Endothelial cell of umbilical vein (primary cell): ENCODE measurements at regions not wholly inside any gene's neighbourhood (a gene's known extent, or its start where the extent isn't known, plus 50 kb on each side); places are given as distances from the start of the nearest gene placed in this dataset.

Source experiments
- BruUV-seq: library from RNA; stranded (reverse); fragments of 400-500 nt; replicated peaks from 2 replicates; lab custom pipeline; 2021; lab: Mats Ljungman, UMichigan
- CTCF ChIA-PET: fragments of 300-600, 350-600 bp; sonication (Branson Sonifier 250); formaldehyde crosslinking; loops from one replicate; lab custom pipeline; 2021; ENCODE audit warnings: antibody characterized with exemption, inconsistent platforms; lab: Charles Lee
- POLR2A ChIA-PET: fragments of 300-600, 350-600 bp; sonication (Branson Sonifier 250); formaldehyde crosslinking; loops from one replicate; lab custom pipeline; 2021; ENCODE audit warnings: antibody characterized with exemption, inconsistent platforms; lab: Charles Lee
- DNase-seq: peaks from one replicate; pipeline ENCODE4 v3.0.0-alpha.2; 2011; ENCODE audit warnings: low read depth, low spot score
- FAIRE-seq: peaks from 2 replicates; lab custom pipeline; 2011; peaks lifted over from hg19 to GRCh38; lab: Jason Lieb, UNC
- H2AFZ ChIP-seq: 2 replicates; pipeline ENCODE4 v1.6.0; 2012; ENCODE audit warnings: low read depth, low read length, control low read depth, inconsistent platforms
- H3K27ac ChIP-seq: 2 replicates; pipeline ENCODE4 v1.5.1; 2011; ENCODE audit warnings: low read depth, mild to moderate bottlenecking, control low read depth, low read length, moderate library complexity; ENCODE audit not compliant: insufficient read depth
- H3K27me3 ChIP-seq, 2 experiments: 2 replicates each; pipeline versions ENCODE4 v1.6.0 to v1.6.1; 2011; ENCODE audit warnings: low read length in 2 of 2, mixed read lengths in 1 of 2; ENCODE audit not compliant: control insufficient read depth in 2 of 2, insufficient read depth in 2 of 2
- H3K36me3 ChIP-seq, 2 experiments: 2 replicates in 1 of 2; 3 replicates in 1 of 2; pipeline ENCODE4 v1.5.1; 2011; ENCODE audit warnings: low read length in 2 of 2, mild to moderate bottlenecking in 1 of 2, moderate library complexity in 1 of 2; ENCODE audit not compliant: control insufficient read depth in 2 of 2, insufficient read depth in 2 of 2; ENCODE audit errors: extremely low read depth in 1 of 2
- H3K4me1 ChIP-seq: 3 replicates; pipeline ENCODE4 v1.5.1; 2011; ENCODE audit warnings: mild to moderate bottlenecking, low read length; ENCODE audit not compliant: control insufficient read depth, insufficient read depth; ENCODE audit errors: extremely low read depth
- H3K4me2 ChIP-seq: 2 replicates; pipeline ENCODE4 v1.6.1; 2011; ENCODE audit warnings: low read length, control low read depth, mixed read lengths; ENCODE audit not compliant: insufficient read depth
- H3K4me3 ChIP-seq, 3 experiments: fragments of 200-600 bp in 1 of 3; sonication (generic), shearing (Covaris generic) in 1 of 3; replicated peaks in 1 of 3; 2 replicates each; pipeline ENCODE4 v1.5.1; 2011 to 2016; ENCODE audit warnings: control low read depth in 3 of 3, low read length in 3 of 3, mild to moderate bottlenecking in 2 of 3, inconsistent platforms in 1 of 3, low read depth in 1 of 3, moderate library complexity in 1 of 3; ENCODE audit not compliant: insufficient read depth in 1 of 3
- H3K79me2 ChIP-seq: 2 replicates; pipeline ENCODE4 v1.6.0; 2012; ENCODE audit warnings: low read length, inconsistent platforms; ENCODE audit not compliant: control insufficient read depth, insufficient read depth
- H3K9ac ChIP-seq: replicated peaks from 2 replicates; pipeline ENCODE3; 2011; ENCODE audit warnings: low read length, control low read depth; ENCODE audit not compliant: insufficient read depth; ENCODE audit errors: extremely low read depth
- H3K9me1 ChIP-seq: replicated peaks from 3 replicates; pipeline ENCODE4 v1.6.0; 2011; ENCODE audit warnings: mild to moderate bottlenecking, low read length; ENCODE audit not compliant: control insufficient read depth, insufficient read depth; ENCODE audit errors: extremely low read depth
- H3K9me3 ChIP-seq: replicated peaks from 2 replicates; pipeline ENCODE4 v1.5.1; 2012; ENCODE audit warnings: low read length, inconsistent platforms; ENCODE audit not compliant: control insufficient read depth, insufficient read depth
- H4K20me1 ChIP-seq: replicated peaks from 2 replicates; pipeline ENCODE3; 2011; ENCODE audit warnings: mild to moderate bottlenecking, low read length; ENCODE audit not compliant: control insufficient read depth, insufficient read depth; ENCODE audit errors: extremely low read depth
- CTCF ChIP-seq, 2 donors: IDR thresholded peaks; 1 replicate in 1 of 2; 2 replicates in 1 of 2; pipeline ENCODE4 v1.5.1; 2011; ENCODE audit warnings: low read length in 2 of 2, mild to moderate bottlenecking in 2 of 2, moderate library complexity in 2 of 2, control low read depth in 1 of 2, inconsistent platforms in 1 of 2, low read depth in 1 of 2; ENCODE audit not compliant: insufficient read depth in 1 of 2; ENCODE audit errors: extremely low read depth in 1 of 2
- EZH2 ChIP-seq: IDR thresholded peaks from 2 replicates; pipeline ENCODE4 v1.6.1; 2012; ENCODE audit warnings: borderline replicate concordance, low read depth, mild to moderate bottlenecking, moderate library complexity, low read length, inconsistent platforms; ENCODE audit not compliant: severe bottlenecking
- FOS ChIP-seq: IDR thresholded peaks from 2 replicates; pipeline ENCODE4 v1.6.1; 2011; ENCODE audit warnings: mild to moderate bottlenecking, low read length, moderate library complexity, borderline replicate concordance; ENCODE audit not compliant: insufficient read depth
- GATA2 ChIP-seq: IDR thresholded peaks from 2 replicates; pipeline ENCODE4 v1.7.0; 2011; ENCODE audit warnings: low read depth, mild to moderate bottlenecking, moderate library complexity, mixed read lengths, low read length; ENCODE audit not compliant: insufficient read length, insufficient read depth
- JUN ChIP-seq: IDR thresholded peaks from 2 replicates; pipeline ENCODE4 v1.6.1; 2011; ENCODE audit warnings: borderline replicate concordance, low read depth; ENCODE audit not compliant: insufficient read length, insufficient read depth
- MAX ChIP-seq: IDR thresholded peaks from 2 replicates; pipeline ENCODE4 v1.6.1; 2011; ENCODE audit not compliant: insufficient read depth, insufficient read length
- MYC ChIP-seq: IDR thresholded peaks from one replicate; pipeline ENCODE4 v1.6.1; 2011; ENCODE audit warnings: mild to moderate bottlenecking, low read depth, low read length
- POLR2A ChIP-seq: IDR thresholded peaks from 2 replicates; pipeline ENCODE4 v1.6.1; 2012; ENCODE audit warnings: low read depth, mild to moderate bottlenecking, control low read depth, low read length
- POLR2AphosphoS5 ChIP-seq: IDR thresholded peaks from 2 replicates; pipeline ENCODE4 v1.6.1; 2012; ENCODE audit warnings: low read depth, mild to moderate bottlenecking, control low read depth, low read length, moderate library complexity; ENCODE audit not compliant: insufficient read depth
- dilution Hi-C: fragments of 300-500 bp; cut with MboI; formaldehyde crosslinking; loops from one replicate; pipeline ENCODE4 v1.15.0; 2019; ENCODE audit warnings: low sequenced_read_pairs; ENCODE audit not compliant: extremely low pct_ligation_motif_present
- intact Hi-C: fragments of 100-400 bp; cut with micrococcal nuclease; formaldehyde crosslinking; loops from one replicate; pipeline ENCODE4 v1.10.0; 2022

- TF ChIP-seq FOS (no peak), GATA2 (no peak), MAX (no peak), POLR2A (no peak), POLR2AphosphoS5 (no peak), EZH2 (no peak), JUN (no peak), MYC (no peak), CTCF (IDR thresholded peaks at IDR 0.05; ENCODE audit: extremely low read depth in 1 of 2, insufficient read depth in 1 of 2, low read depth in 1 of 2, low read length in 2 of 2) (no peak)
- Histone ChIP-seq H3K27ac (no peak overlapping the region), H3K36me3 (no peaks in the 10 kb centered on the region), H3K27me3 (peaks cover 0 to 4% of the 10 kb centered on the region in 2 experiments), H4K20me1 (no peaks in the 10 kb centered on the region), H3K4me3 (no peak overlapping the region), H3K9me3 (no peaks in the 10 kb centered on the region), H3K79me2 (no peaks in the 10 kb centered on the region), H3K4me2 (no peak overlapping the region), H3K9ac (no peak overlapping the region), H2AFZ (no peak overlapping the region), H3K4me1 (peaks cover 10% of the 10 kb centered on the region), H3K9me1 (no peaks in the 10 kb centered on the region)
- ChIA-PET POLR2A (no interaction called here), CTCF (no interaction called here)
- dilution Hi-C loops: no loop called here
- intact Hi-C loops: no loop called here
- BruUV-seq: no TSS peak
- FAIRE-seq (no peak), DNase-seq (no peak)
These were observed 53.7 kb upstream of the ST3GAL6 start for GRCh38 chr3:98709441-98709840.
